KMS-11 (cell line): ENCODE measurements at regions not wholly inside any gene's neighbourhood (a gene's known extent, or its start where the extent isn't known, plus 50 kb on each side); places are given as distances from the start of the nearest gene placed in this dataset.

Source experiments
- H2AFZ ChIP-seq: fragments of 200-600 bp; sonication (generic); 2 replicates; pipeline ENCODE4 v1.6.1; 2016; ENCODE audit warnings: antibody characterized with exemption, mixed run types, low read depth
- H3K27ac ChIP-seq: fragments of 200-600 bp; sonication (generic); 2 replicates; pipeline ENCODE4 v1.6.1; 2016; ENCODE audit warnings: mild to moderate bottlenecking, mixed run types
- H3K27me3 ChIP-seq: fragments of 200-600 bp; sonication (generic); 2 replicates; pipeline ENCODE4 v1.6.1; 2017; ENCODE audit warnings: mild to moderate bottlenecking, low read depth, mixed run types, moderate library complexity; ENCODE audit not compliant: insufficient read depth
- H3K36me3 ChIP-seq: fragments of 200-600 bp; sonication (generic); 2 replicates; pipeline ENCODE4 v1.6.1; 2017; ENCODE audit warnings: mild to moderate bottlenecking, mixed run types; ENCODE audit not compliant: insufficient read depth
- H3K4me1 ChIP-seq: fragments of 200-600 bp; sonication (generic); 2 replicates; pipeline ENCODE4 v1.6.1; 2016; ENCODE audit warnings: mild to moderate bottlenecking, low read depth, mixed run types; ENCODE audit not compliant: poor library complexity, severe bottlenecking
- H3K4me2 ChIP-seq: fragments of 200-600 bp; sonication (generic); 2 replicates; pipeline ENCODE4 v1.7.0; 2016; ENCODE audit warnings: mild to moderate bottlenecking, mixed run types
- H3K4me3 ChIP-seq: fragments of 200-600 bp; sonication (generic); IDR thresholded peaks from 2 replicates; pipeline ENCODE4 v1.6.1; 2017; ENCODE audit warnings: low read depth, low read length, mixed read lengths; ENCODE audit not compliant: insufficient read depth
- H3K79me2 ChIP-seq: fragments of 200-600 bp; sonication (generic); 2 replicates; pipeline ENCODE4 v1.6.1; 2016; ENCODE audit warnings: low read depth, mixed run types; ENCODE audit not compliant: insufficient read depth
- H3K9ac ChIP-seq: fragments of 200-600 bp; sonication (generic); 2 replicates; pipeline ENCODE4 v1.6.1; 2016; ENCODE audit warnings: mild to moderate bottlenecking, mixed run types
- H4K20me1 ChIP-seq: fragments of 200-600 bp; sonication (generic); 2 replicates; pipeline ENCODE4 v1.6.1; 2016; ENCODE audit warnings: mild to moderate bottlenecking, mixed run types; ENCODE audit not compliant: insufficient read depth
- TF ChIP-seq, protein P1 (sequence below): fragments of 200-600 bp; sonication (generic); conservative IDR thresholded peaks from 2 replicates; pipeline ENCODE4 v1.6.1; 2017; ENCODE audit warnings: low read depth, mild to moderate bottlenecking, antibody characterized with exemption, low read length, moderate library complexity, mixed read lengths

DNA sequence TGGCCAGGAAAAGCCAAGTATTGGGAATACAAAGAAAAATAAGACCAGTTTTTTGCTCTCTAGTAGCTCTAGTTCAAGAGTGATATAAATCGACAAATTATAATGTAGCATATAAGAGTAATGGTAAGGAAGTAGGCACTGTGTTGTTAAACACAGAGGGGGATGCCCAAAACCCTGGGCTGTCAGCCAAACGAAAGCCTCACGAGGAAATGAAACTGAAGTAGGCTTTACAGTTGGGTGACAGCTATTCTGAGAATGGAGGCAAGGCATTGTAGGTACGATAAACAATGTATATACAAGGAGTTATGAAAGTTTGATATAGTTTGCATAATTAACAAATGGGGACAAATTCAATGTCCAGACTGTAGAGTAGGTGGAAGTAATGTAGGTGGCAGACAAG, 176.4 kb downstream of the FAM181B start:
- TF ChIP-seq, protein P1, sequence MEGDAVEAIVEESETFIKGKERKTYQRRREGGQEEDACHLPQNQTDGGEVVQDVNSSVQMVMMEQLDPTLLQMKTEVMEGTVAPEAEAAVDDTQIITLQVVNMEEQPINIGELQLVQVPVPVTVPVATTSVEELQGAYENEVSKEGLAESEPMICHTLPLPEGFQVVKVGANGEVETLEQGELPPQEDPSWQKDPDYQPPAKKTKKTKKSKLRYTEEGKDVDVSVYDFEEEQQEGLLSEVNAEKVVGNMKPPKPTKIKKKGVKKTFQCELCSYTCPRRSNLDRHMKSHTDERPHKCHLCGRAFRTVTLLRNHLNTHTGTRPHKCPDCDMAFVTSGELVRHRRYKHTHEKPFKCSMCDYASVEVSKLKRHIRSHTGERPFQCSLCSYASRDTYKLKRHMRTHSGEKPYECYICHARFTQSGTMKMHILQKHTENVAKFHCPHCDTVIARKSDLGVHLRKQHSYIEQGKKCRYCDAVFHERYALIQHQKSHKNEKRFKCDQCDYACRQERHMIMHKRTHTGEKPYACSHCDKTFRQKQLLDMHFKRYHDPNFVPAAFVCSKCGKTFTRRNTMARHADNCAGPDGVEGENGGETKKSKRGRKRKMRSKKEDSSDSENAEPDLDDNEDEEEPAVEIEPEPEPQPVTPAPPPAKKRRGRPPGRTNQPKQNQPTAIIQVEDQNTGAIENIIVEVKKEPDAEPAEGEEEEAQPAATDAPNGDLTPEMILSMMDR: no peak
- no peaks in the 10 kb centered on the region for H3K27me3 ChIP-seq
- no peak overlapping the region for H3K27ac ChIP-seq
- no peaks in the 10 kb centered on the region for H4K20me1 ChIP-seq
- no peak overlapping the region for H3K4me3 ChIP-seq
- no peaks in the 10 kb centered on the region for H3K79me2 ChIP-seq
- H3K9ac ChIP-seq: no peak overlapping the region
- peak overlapping the region; percentile 65 for H3K4me2 ChIP-seq
- H3K4me1 ChIP-seq: peaks cover 19% of the 10 kb centered on the region
- H3K36me3 ChIP-seq: no peaks in the 10 kb centered on the region
- no peak overlapping the region for H2AFZ ChIP-seq

DNA sequence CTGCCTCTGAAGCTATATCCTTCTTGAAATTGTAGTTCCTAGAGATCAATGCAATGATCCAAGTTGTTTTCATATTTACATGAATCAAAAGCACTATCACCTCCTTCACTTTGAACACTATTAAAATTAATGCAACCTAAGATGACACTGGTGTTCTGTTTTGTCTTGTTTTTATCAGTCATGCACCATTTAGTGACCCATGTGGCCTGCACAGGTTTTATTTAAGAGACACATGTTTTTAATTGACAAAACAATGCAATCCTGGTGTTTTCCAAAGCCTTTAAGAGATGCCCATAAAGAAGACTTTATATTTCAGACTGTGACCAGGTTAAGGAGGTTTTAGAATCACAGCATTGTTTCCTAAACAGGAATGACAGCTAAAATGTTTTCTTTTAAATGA, 177.5 kb downstream of the FAM181B start:
- TF ChIP-seq, protein P1: no peak
- H3K9ac ChIP-seq: no peak overlapping the region
- H3K4me3 ChIP-seq: no peak overlapping the region
- H4K20me1 ChIP-seq: no peaks in the 10 kb centered on the region
- no peaks in the 10 kb centered on the region for H3K36me3 ChIP-seq
- H3K4me2 ChIP-seq: no peak overlapping the region
- H3K4me1 ChIP-seq: peaks cover 19% of the 10 kb centered on the region
- no peaks in the 10 kb centered on the region for H3K79me2 ChIP-seq
- no peak overlapping the region for H2AFZ ChIP-seq
- no peaks in the 10 kb centered on the region for H3K27me3 ChIP-seq
- no peak overlapping the region for H3K27ac ChIP-seq

DNA sequence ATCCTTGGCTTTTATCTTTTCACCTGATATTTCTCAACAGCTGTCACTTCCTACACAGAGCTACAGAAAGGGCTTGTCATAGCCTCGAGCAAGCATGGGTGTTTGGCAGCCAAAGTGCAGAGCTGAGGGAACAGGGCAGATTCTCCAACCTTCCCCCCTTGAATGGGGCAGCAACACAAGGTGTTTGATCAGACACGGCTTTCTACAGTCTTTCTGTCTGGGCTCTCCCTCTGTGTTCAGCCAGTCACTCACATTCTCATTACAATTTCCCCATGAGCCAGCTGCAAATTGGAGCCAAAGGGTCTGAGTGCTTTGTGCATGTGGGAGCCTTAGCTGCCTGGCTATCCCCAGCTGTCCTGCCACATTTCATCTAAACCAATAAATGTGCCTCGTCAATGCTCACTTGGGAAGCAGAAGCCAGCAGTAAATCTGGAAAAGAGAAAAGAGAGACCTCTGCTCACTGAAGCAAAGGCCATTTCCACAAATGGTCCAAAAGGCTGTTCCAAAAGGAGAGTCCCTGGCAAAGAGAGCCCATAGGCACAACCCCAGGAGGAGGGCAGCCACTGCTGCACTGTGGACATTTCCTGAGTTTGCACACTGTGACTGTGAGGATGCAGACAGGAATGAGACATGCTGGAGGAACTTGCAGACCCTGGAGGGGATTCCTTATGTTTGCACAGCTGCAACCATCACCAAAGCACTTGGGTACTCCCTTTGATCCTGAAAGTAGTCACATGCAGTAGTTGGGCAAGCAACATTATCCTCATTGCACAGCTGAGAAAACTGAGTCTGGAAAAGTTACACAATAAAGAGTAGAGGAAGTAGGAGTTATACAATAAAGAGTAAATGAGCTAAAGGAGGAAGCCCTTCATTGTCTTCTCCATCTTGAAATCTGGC, 186.8 kb downstream of the FAM181B start:
- Histone ChIP-seq H3K4me1 (no peaks in the 10 kb centered on the region), H2AFZ (no peak overlapping the region), H3K4me3 (no peak overlapping the region), H3K79me2 (no peaks in the 10 kb centered on the region), H3K4me2 (no peak overlapping the region), H4K20me1 (no peaks in the 10 kb centered on the region), H3K27me3 (no peaks in the 10 kb centered on the region), H3K27ac (no peak overlapping the region), H3K36me3 (no peaks in the 10 kb centered on the region), H3K9ac (no peak overlapping the region)
- TF ChIP-seq, protein P1: no peak

DNA sequence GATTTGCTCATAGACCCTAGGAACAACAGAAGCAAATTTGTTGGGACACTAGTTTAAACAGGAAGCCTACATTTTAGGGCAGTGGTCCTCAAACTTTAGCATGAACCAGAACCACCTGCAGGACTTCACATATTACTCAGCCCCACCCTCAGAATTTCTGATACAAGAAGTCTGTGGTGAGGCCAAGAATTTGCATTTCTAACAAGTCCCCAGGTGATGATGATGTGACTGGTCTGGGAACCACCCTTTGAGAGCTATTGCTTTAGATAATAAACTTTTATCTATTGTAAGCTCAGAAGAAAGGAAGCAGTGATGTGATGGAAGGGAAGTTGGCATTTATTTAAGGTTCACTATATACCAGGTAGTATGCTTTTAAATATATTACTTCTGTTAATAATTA, 194.0 kb downstream of the FAM181B start:
- no peak overlapping the region for H3K27ac ChIP-seq

More for the DNA sequence above, 194.0 kb downstream of the FAM181B start:
- H3K4me3 ChIP-seq: no peak overlapping the region
- H3K79me2 ChIP-seq: no peaks in the 10 kb centered on the region
- no peak overlapping the region for H2AFZ ChIP-seq
- no peaks in the 10 kb centered on the region for H4K20me1 ChIP-seq
- H3K27me3 ChIP-seq: no peaks in the 10 kb centered on the region
- H3K9ac ChIP-seq: no peak overlapping the region
- H3K36me3 ChIP-seq: no peaks in the 10 kb centered on the region
- no peak overlapping the region for H3K4me2 ChIP-seq
- TF ChIP-seq, protein P1: no peak
- H3K4me1 ChIP-seq: no peaks in the 10 kb centered on the region
